ENCODE measurements at regions not wholly inside any gene's neighbourhood (a gene's known extent, or its start where the extent isn't known, plus 50 kb on each side); places are given as distances from the start of the nearest gene placed in this dataset.

- Histone ChIP-seq H3K36me3 (replicated peaks; ENCODE audit: insufficient read depth, low read depth) (no peaks in the 10 kb centered on the region), H3K79me2 (no peaks in the 10 kb centered on the region), H2AFZ (no peak overlapping the region), H3K4me3 (no peak overlapping the region), H3K4me1 (ENCODE audit: insufficient read depth) (no peaks in the 10 kb centered on the region), H3K9me2 (replicated peaks; ENCODE audit: insufficient read depth) (no peaks in the 10 kb centered on the region), H4K20me1 (ENCODE audit: insufficient read depth, poor library complexity, severe bottlenecking) (no peaks in the 10 kb centered on the region), H3K27ac (no peak overlapping the region), H3K9me3 (ENCODE audit: low read depth) (no peaks in the 10 kb centered on the region), H3K4me2 (no peak overlapping the region), H3K27me3 (peaks cover 15% of the 10 kb centered on the region)
- no peak for DNase-seq (ENCODE audit: low spot score)
- no peak for TF ChIP-seq CTCF (IDR thresholded peaks at IDR 0.05; ENCODE audit: poor library complexity)
- no peak for TF ChIP-seq EZH2phosphoT487 (IDR thresholded peaks at IDR 0.05; ENCODE audit: low read depth, severe bottlenecking, unreplicated experiment)
Observed at GRCh38 chr1:37098237-37098636, 63.9 kb upstream of the GRIK3 start.

GRCh38 chr1:37100310-37100709 lies 66.0 kb upstream of the GRIK3 start:
- H3K4me2 ChIP-seq, result no peak overlapping the region
- H3K27ac ChIP-seq, result no peak overlapping the region
- no peak for DNase-seq (ENCODE audit: low spot score)
- H3K4me3 ChIP-seq, result no peak overlapping the region
- H3K36me3 ChIP-seq (replicated peaks; ENCODE audit: insufficient read depth, low read depth), result no peaks in the 10 kb centered on the region
- no peaks in the 10 kb centered on the region for H3K9me3 ChIP-seq (ENCODE audit: low read depth)
- H3K27me3 ChIP-seq, result peaks cover 18% of the 10 kb centered on the region
- TF ChIP-seq EZH2 (IDR thresholded peaks at IDR 0.05; ENCODE audit: borderline replicate concordance) (no peak), CTCF (IDR thresholded peaks at IDR 0.05; ENCODE audit: poor library complexity) (no peak), EZH2phosphoT487 (IDR thresholded peaks at IDR 0.05; ENCODE audit: low read depth, severe bottlenecking, unreplicated experiment) (no peak)
- H3K9me2 ChIP-seq (replicated peaks; ENCODE audit: insufficient read depth), result no peaks in the 10 kb centered on the region
- H2AFZ ChIP-seq, result no peak overlapping the region
- H3K79me2 ChIP-seq, result no peaks in the 10 kb centered on the region
- no peaks in the 10 kb centered on the region for H4K20me1 ChIP-seq (ENCODE audit: insufficient read depth, poor library complexity, severe bottlenecking)
- no peaks in the 10 kb centered on the region for H3K4me1 ChIP-seq (ENCODE audit: insufficient read depth)
- 47% methylated on average over 1 of the region's 1 CpG for WGBS (ENCODE audit: low lambda C conversion rate, missing lambda C conversion rate)

GRCh38 chr1:37102656-37103382 lies 68.5 kb upstream of the GRIK3 start:
- Histone ChIP-seq H4K20me1 (ENCODE audit: insufficient read depth, poor library complexity, severe bottlenecking) (no peaks in the 10 kb centered on the region), H3K79me2 (no peaks in the 10 kb centered on the region), H2AFZ (no peak overlapping the region), H3K4me3 (no peak overlapping the region), H3K4me1 (ENCODE audit: insufficient read depth) (no peaks in the 10 kb centered on the region), H3K36me3 (replicated peaks; ENCODE audit: insufficient read depth, low read depth) (no peaks in the 10 kb centered on the region), H3K9me3 (ENCODE audit: low read depth) (no peaks in the 10 kb centered on the region), H3K9me2 (replicated peaks; ENCODE audit: insufficient read depth) (no peaks in the 10 kb centered on the region), H3K4me2 (no peak overlapping the region), H3K27me3 (peaks cover 18% of the 10 kb centered on the region), H3K27ac (no peak overlapping the region)
- no peak for TF ChIP-seq EZH2 (IDR thresholded peaks at IDR 0.05; ENCODE audit: borderline replicate concordance)
- no peak for TF ChIP-seq CTCF (IDR thresholded peaks at IDR 0.05; ENCODE audit: poor library complexity)
- TF ChIP-seq EZH2phosphoT487 (IDR thresholded peaks at IDR 0.05; ENCODE audit: low read depth, severe bottlenecking, unreplicated experiment), result no peak
- WGBS (ENCODE audit: low lambda C conversion rate, missing lambda C conversion rate), result 40% methylated on average over 1 of the region's 2 CpGs
- no peak for DNase-seq (ENCODE audit: low spot score)

Data from hepatocyte (in vitro differentiated cells).